ENCODE measurements at regions not wholly inside any gene's neighbourhood (a gene's known extent, or its start where the extent isn't known, plus 50 kb on each side); places are given as distances from the start of the nearest gene placed in this dataset.

GRCh38 chr4:35835893-35836292, 408.4 kb downstream of the ARAP2 start:
- intact Hi-C loops (cut with DNase I): no loop called here
- Histone ChIP-seq H3K4me1 (no peaks in the 10 kb centered on the region), H3K27ac (no peak overlapping the region), H3K4me3 (no peak overlapping the region), H3K27me3 (no peaks in the 10 kb centered on the region), H3K9me3 (no peaks in the 10 kb centered on the region), H3K36me3 (no peaks in the 10 kb centered on the region)
- no peak for DNase-seq
- ATAC-seq: no peak
- TF ChIP-seq CTCF (IDR thresholded peaks at IDR 0.05): no peak

GRCh38 chr4:35836596-35836995, 407.7 kb downstream of the ARAP2 start:
- Histone ChIP-seq H3K4me3 (no peak overlapping the region), H3K27me3 (no peaks in the 10 kb centered on the region), H3K27ac (no peak overlapping the region), H3K9me3 (no peaks in the 10 kb centered on the region), H3K4me1 (no peaks in the 10 kb centered on the region), H3K36me3 (no peaks in the 10 kb centered on the region)
- intact Hi-C loops (cut with DNase I): no loop called here
- TF ChIP-seq CTCF (IDR thresholded peaks at IDR 0.05): no peak
- DNase-seq (no peak), ATAC-seq (no peak)

- Histone ChIP-seq H3K4me3 (no peak overlapping the region), H3K27me3 (no peaks in the 10 kb centered on the region), H3K4me1 (no peaks in the 10 kb centered on the region), H3K36me3 (no peaks in the 10 kb centered on the region), H3K27ac (no peak overlapping the region), H3K9me3 (no peaks in the 10 kb centered on the region)
- intact Hi-C loops (cut with DNase I): no loop called here
- ATAC-seq (no peak), DNase-seq (no peak)
- no peak for TF ChIP-seq CTCF (IDR thresholded peaks at IDR 0.05)
These were observed 377.3 kb downstream of the ARAP2 start for GRCh38 chr4:35867057-35867456.

DNA sequence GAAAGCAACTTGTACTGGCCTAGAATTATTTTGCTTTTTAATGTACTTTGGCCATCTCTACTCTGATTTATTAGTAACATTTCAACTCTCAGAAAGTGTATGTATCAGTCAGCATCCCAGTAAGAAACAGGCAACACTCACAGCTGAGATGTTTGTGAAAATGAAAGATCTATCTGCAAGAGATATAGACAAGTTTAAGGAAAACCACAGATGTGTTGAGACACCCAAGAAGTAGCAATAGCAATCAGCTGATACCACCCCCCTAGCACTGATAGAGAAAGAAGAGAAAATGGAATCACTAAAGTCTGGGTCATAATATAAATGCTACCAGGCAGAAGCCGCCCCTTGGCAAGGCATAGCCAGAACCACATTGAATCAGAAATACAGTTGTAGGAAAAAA, 372.0 kb downstream of the ARAP2 start:
- no peak overlapping the region for H3K4me3 ChIP-seq
- H3K9me3 ChIP-seq: no peaks in the 10 kb centered on the region
- no peaks in the 10 kb centered on the region for H3K36me3 ChIP-seq
- ATAC-seq (no peak), DNase-seq (no peak)
- no peak for TF ChIP-seq CTCF (IDR thresholded peaks at IDR 0.05)
- no peak overlapping the region for H3K27ac ChIP-seq
- intact Hi-C loops (cut with DNase I): no loop called here
- no peaks in the 10 kb centered on the region for H3K4me1 ChIP-seq
- no peaks in the 10 kb centered on the region for H3K27me3 ChIP-seq

GRCh38 chr4:35879479-35879878, 364.8 kb downstream of the ARAP2 start:
- no peaks in the 10 kb centered on the region for H3K9me3 ChIP-seq
- DNase-seq: no peak
- no peak overlapping the region for H3K27ac ChIP-seq
- no peak overlapping the region for H3K4me3 ChIP-seq
- H3K27me3 ChIP-seq: no peaks in the 10 kb centered on the region
- no peaks in the 10 kb centered on the region for H3K4me1 ChIP-seq
- no peak for ATAC-seq
- no peaks in the 10 kb centered on the region for H3K36me3 ChIP-seq
- TF ChIP-seq CTCF (IDR thresholded peaks at IDR 0.05): no peak
- intact Hi-C loops (cut with DNase I): no loop called here

GRCh38 chr4:35883108-35883507, 361.2 kb downstream of the ARAP2 start:
- no peak for TF ChIP-seq CTCF (IDR thresholded peaks at IDR 0.05)
- Histone ChIP-seq H3K9me3 (no peaks in the 10 kb centered on the region), H3K27ac (no peak overlapping the region), H3K4me3 (no peak overlapping the region), H3K27me3 (no peaks in the 10 kb centered on the region), H3K36me3 (no peaks in the 10 kb centered on the region), H3K4me1 (no peaks in the 10 kb centered on the region)
- no peak for DNase-seq
- no peak for ATAC-seq
- intact Hi-C loops (cut with DNase I): no loop called here
